CD4-positive, alpha-beta T cell treated with Interleukin-17A for 1 hour (primary cell): ENCODE measurements at regions not wholly inside any gene's neighbourhood (a gene's known extent, or its start where the extent isn't known, plus 50 kb on each side); places are given as distances from the start of the nearest gene placed in this dataset.

Experiments used
- DNase-seq: peaks from one replicate; pipeline ENCODE4 v3.0.0-alpha.2; 2020

GRCh38 chr14:65225299-65226159, 123.2 kb upstream of the MAX start:
- DNase-seq: no peak

- DNase-seq: no peak
These were observed 124.7 kb upstream of the MAX start for GRCh38 chr14:65226824-65227604.

GRCh38 chr14:65228436-65228835, 126.1 kb upstream of the MAX start:
- no peak for DNase-seq

- no peak for DNase-seq
These were observed 126.8 kb upstream of the MAX start for GRCh38 chr14:65228956-65229747.

- DNase-seq: peak; percentile 36
These were observed 127.7 kb upstream of the MAX start for GRCh38 chr14:65229748-65230728.

GRCh38 chr14:65231286-65231980, 129.1 kb upstream of the MAX start:
- no peak for DNase-seq

GRCh38 chr14:65234752-65235361, 132.5 kb upstream of the MAX start:
- DNase-seq: no peak

- DNase-seq: no peak
These were observed 134.9 kb upstream of the MAX start for GRCh38 chr14:65237023-65237814.

GRCh38 chr14:65237941-65238340, 135.6 kb upstream of the MAX start:
- DNase-seq: no peak

GRCh38 chr14:65238456-65238855, 136.1 kb upstream of the MAX start:
- no peak for DNase-seq

- no peak for DNase-seq
These were observed 137.0 kb upstream of the MAX start for GRCh38 chr14:65239143-65239937.

GRCh38 chr14:65239938-65240296, 137.6 kb upstream of the MAX start:
- DNase-seq: no peak

GRCh38 chr14:65241125-65241752, 138.9 kb upstream of the MAX start:
- DNase-seq: no peak

GRCh38 chr14:65242732-65243134, 140.4 kb upstream of the MAX start:
- no peak for DNase-seq

- DNase-seq: peak; percentile 44
These were observed 141.6 kb upstream of the MAX start for GRCh38 chr14:65243766-65244442.

- DNase-seq: no peak
These were observed 147.3 kb upstream of the MAX start for GRCh38 chr14:65249471-65250161.

GRCh38 chr14:65250162-65250495, 147.8 kb upstream of the MAX start:
- no peak for DNase-seq

GRCh38 chr14:65251213-65251612, 148.9 kb upstream of the MAX start:
- no peak for DNase-seq
